T-helper 17 cell (primary cell): ENCODE measurements at regions not wholly inside any gene's neighbourhood (a gene's known extent, or its start where the extent isn't known, plus 50 kb on each side); places are given as distances from the start of the nearest gene placed in this dataset.
"Not testable (repeated sequence)": the region's sequence is repeated elsewhere in the genome, so short reads cannot be mapped to it uniquely, and the experiment has no call there.

Experiments
- ATAC-seq: fragments of 150-1000 bp; cut with Tn5 transposase; 2 replicates; pipeline ENCODE4 v1.10.0; 2021; ENCODE audit warnings: mild to moderate bottlenecking, moderate library complexity
- DNase-seq, 3 donors: peaks; one replicate each; pipeline versions ENCODE4 v3.0.0 to v3.0.0-alpha.2; 2020 to 2021
- H3K9me3 ChIP-seq: one replicate; pipeline ENCODE4 v1.7.0; 2013; ENCODE audit warnings: low read length, mild to moderate bottlenecking; ENCODE audit not compliant: control insufficient read depth, poor library complexity, severe bottlenecking
- H3K27ac Mint-ChIP-seq: one replicate; pipeline ENCODE4 v1.8.0; 2022; ENCODE audit warnings: mild to moderate bottlenecking, moderate library complexity, mixed read lengths
- H3K27me3 Mint-ChIP-seq: one replicate; pipeline ENCODE4 v1.8.0; 2022; ENCODE audit warnings: mixed read lengths
- H3K36me3 Mint-ChIP-seq: one replicate; pipeline ENCODE4 v1.8.0; 2022; ENCODE audit warnings: low read depth, mixed read lengths
- H3K4me1 Mint-ChIP-seq: one replicate; pipeline ENCODE4 v1.8.0; 2022; ENCODE audit warnings: mild to moderate bottlenecking, mixed read lengths
- H3K4me3 Mint-ChIP-seq: one replicate; pipeline ENCODE4 v1.8.0; 2022; ENCODE audit warnings: mild to moderate bottlenecking, moderate library complexity, mixed read lengths

DNA sequence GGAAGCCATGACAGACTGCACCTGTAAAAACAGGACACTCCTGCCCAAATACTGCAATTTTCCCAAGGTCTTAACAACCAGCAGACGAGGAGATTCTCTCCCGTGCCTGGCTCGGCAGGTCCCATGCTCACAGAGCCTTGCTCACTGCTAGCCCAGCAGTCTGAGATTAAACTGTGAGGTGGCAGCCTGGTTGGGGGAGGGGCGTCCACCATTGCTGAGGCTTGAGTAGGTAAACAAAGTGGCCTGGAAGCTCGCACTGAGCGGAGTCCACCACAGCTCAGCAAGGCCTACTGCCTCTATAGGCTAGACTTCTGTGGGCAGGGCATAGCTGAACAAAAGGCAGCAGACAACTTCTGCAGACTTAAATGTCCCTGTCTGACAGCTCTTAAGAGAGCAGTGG lies 80.3 kb downstream of the ANXA5 start:
- H3K36me3 Mint-ChIP-seq, H3K9me3 ChIP-seq, H3K4me3 Mint-ChIP-seq, ATAC-seq, H3K4me1 Mint-ChIP-seq, DNase-seq, H3K27ac Mint-ChIP-seq: not testable (repeated sequence)
- H3K27me3 Mint-ChIP-seq, result peaks cover 26% of the 10 kb centered on the region

DNA sequence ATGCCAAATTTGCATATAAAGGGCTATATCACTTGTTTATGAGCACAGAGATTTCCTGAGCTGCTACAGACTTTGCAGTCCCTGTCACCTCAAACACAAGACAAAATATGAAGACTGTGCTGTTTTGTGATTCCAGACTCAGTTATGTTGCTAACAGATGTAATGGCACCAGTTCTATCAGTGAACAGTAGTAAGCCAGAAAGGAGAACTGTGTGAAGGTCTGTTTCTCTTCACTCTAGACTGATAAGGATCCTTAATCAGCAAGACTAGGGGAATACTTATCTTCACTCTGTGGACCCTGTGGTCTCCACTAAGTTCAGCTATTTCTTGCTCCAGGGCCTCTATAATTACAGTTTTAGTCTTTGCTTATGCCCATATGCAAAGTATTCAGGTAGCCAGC lies 82.7 kb downstream of the ANXA5 start:
- ATAC-seq (no peak), DNase-seq (no peak)
- no peaks in the 10 kb centered on the region for H3K36me3 Mint-ChIP-seq
- H3K27me3 Mint-ChIP-seq, result peaks cover 49% of the 10 kb centered on the region
- no peak overlapping the region for H3K27ac Mint-ChIP-seq
- H3K4me1 Mint-ChIP-seq, result peaks cover 2% of the 10 kb centered on the region
- H3K4me3 Mint-ChIP-seq, result no peak overlapping the region
- H3K9me3 ChIP-seq, result no peaks in the 10 kb centered on the region

- no peak overlapping the region for H3K4me3 Mint-ChIP-seq
- ATAC-seq, result no peak
- no peaks in the 10 kb centered on the region for H3K36me3 Mint-ChIP-seq
- no peak for DNase-seq
- peaks cover 24% of the 10 kb centered on the region for H3K27me3 Mint-ChIP-seq
- H3K9me3 ChIP-seq, result no peaks in the 10 kb centered on the region
- H3K4me1 Mint-ChIP-seq, result no peaks in the 10 kb centered on the region
- H3K27ac Mint-ChIP-seq, result no peak overlapping the region
These were observed 97.7 kb downstream of the ANXA5 start for GRCh38 chr4:121599049-121599448.

DNA sequence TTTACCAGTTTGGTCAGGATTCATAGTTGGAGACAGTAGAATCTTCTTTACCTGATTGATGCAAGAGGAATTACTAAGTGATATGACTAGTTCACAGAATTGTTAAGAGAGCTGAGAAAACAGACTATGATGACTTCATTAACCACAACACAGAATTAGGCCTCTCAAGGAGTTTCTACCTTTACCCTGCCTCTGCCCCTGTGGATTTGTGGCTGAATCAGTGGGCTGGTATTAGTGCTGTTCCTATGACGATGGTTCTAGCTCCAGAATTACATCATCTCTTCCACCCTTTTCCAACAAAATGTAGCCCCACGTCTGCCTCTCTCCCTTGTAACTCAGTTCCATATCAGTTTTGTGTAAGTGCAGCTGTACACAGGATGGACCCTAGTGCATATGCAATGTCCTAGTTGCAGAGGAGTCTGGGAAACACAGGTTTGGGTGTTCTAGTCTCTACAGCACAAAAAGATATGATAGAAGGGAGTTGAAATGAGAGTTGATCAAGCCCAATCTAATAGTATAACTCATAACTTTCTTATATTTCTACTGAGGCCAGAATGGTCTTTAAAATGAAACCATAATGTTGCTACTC lies 99.3 kb downstream of the ANXA5 start:
- DNase-seq (no peak), ATAC-seq (no peak)
- H3K27ac Mint-ChIP-seq, result no peak overlapping the region
- H3K4me3 Mint-ChIP-seq, result no peak overlapping the region
- H3K4me1 Mint-ChIP-seq, result no peaks in the 10 kb centered on the region
- no peaks in the 10 kb centered on the region for H3K9me3 ChIP-seq
- peaks cover 19% of the 10 kb centered on the region for H3K27me3 Mint-ChIP-seq
- no peaks in the 10 kb centered on the region for H3K36me3 Mint-ChIP-seq

- ATAC-seq (no peak), DNase-seq (no peak)
- peaks cover 3% of the 10 kb centered on the region for H3K9me3 ChIP-seq
- Mint-ChIP-seq H3K36me3 (no peaks in the 10 kb centered on the region), H3K27me3 (peaks cover 32% of the 10 kb centered on the region), H3K4me3 (no peak overlapping the region), H3K4me1 (no peaks in the 10 kb centered on the region), H3K27ac (no peak overlapping the region)
These were observed 101.8 kb downstream of the ANXA5 start for GRCh38 chr4:121594796-121595526.

DNA sequence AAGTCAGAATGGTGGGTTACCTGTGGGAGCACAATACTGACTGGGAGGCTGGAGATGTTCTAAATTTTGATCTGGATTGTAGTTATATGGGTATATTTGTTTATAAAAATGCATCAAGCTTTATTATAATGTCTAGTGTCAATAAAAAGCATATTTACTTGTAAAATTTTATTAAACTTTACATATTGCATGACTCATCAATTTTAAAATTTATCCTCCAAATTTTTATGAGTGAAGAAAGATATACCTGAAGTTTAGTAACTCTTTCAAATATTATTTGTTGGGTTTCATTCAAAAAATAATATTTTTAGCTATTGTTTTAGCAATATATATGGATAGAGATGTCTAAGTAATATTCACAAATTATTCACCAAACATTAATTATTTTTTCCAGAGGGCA lies 103.0 kb downstream of the ANXA5 start:
- Mint-ChIP-seq H3K27ac (no peak overlapping the region), H3K27me3 (peaks cover 38% of the 10 kb centered on the region), H3K4me1 (no peaks in the 10 kb centered on the region), H3K36me3 (no peaks in the 10 kb centered on the region), H3K4me3 (no peak overlapping the region)
- ATAC-seq (no peak), DNase-seq (no peak)
- peaks cover 3% of the 10 kb centered on the region for H3K9me3 ChIP-seq

GRCh38 chr4:121592257-121592656 lies 104.5 kb downstream of the ANXA5 start:
- H3K27me3 Mint-ChIP-seq, result peaks cover 45% of the 10 kb centered on the region
- not testable (repeated sequence) for H3K4me1 Mint-ChIP-seq, H3K27ac Mint-ChIP-seq, DNase-seq, H3K9me3 ChIP-seq, H3K4me3 Mint-ChIP-seq, H3K36me3 Mint-ChIP-seq, ATAC-seq

DNA sequence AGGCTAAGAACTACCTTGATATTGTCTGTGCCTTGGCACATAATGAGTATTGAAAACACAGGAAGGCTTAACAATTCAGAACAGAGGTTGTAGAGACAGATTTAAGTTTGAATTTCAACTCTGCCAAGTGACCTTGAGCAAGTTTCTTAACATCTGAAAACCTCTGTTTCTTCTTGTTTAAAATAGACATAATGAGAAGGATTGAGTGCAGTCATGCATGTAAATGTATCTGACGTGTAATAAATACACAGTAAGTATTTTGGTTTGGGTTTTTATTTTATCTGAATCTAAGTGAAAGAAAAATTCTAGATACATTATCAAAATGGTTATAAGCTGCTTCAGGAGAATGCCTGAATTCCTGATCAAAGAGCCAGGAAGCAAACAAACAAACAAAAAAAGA lies 111.9 kb downstream of the ANXA5 start:
- ATAC-seq (no peak), DNase-seq (no peak)
- no peak overlapping the region for H3K27ac Mint-ChIP-seq
- H3K4me1 Mint-ChIP-seq, result no peaks in the 10 kb centered on the region
- H3K27me3 Mint-ChIP-seq, result peaks cover 81% of the 10 kb centered on the region
- H3K4me3 Mint-ChIP-seq, result no peak overlapping the region
- H3K36me3 Mint-ChIP-seq, result no peaks in the 10 kb centered on the region
- H3K9me3 ChIP-seq, result no peaks in the 10 kb centered on the region

- Mint-ChIP-seq H3K4me3 (no peak overlapping the region), H3K36me3 (no peaks in the 10 kb centered on the region), H3K27me3 (peaks cover 84% of the 10 kb centered on the region), H3K27ac (no peak overlapping the region), H3K4me1 (no peaks in the 10 kb centered on the region)
- H3K9me3 ChIP-seq, result no peaks in the 10 kb centered on the region
- ATAC-seq, result no peak
- no peak for DNase-seq
These were observed 113.4 kb downstream of the ANXA5 start for GRCh38 chr4:121583396-121583795.

DNA sequence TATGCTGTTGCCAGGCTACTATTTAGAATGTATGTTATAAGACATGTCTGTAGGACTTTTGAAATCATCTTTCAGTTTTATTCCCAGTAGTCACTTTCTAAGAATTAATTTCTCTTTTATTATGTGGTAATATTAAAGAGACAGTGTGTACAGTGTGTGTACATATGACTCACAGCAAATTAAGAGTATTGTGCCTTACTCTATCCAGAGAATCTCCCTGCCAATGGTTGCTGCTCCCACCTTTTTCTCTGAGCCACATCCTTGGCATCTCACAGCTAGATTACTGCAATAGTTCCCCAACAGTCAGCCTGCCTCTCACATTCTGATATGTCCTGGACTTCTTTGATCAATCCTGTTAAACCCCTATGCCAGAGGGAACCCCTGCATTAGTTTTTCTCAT lies 114.5 kb downstream of the ANXA5 start:
- H3K9me3 ChIP-seq, result no peaks in the 10 kb centered on the region
- Mint-ChIP-seq H3K4me1 (no peaks in the 10 kb centered on the region), H3K4me3 (no peak overlapping the region), H3K27me3 (peaks cover 76% of the 10 kb centered on the region), H3K27ac (no peak overlapping the region), H3K36me3 (no peaks in the 10 kb centered on the region)
- ATAC-seq, result no peak
- no peak for DNase-seq

DNA sequence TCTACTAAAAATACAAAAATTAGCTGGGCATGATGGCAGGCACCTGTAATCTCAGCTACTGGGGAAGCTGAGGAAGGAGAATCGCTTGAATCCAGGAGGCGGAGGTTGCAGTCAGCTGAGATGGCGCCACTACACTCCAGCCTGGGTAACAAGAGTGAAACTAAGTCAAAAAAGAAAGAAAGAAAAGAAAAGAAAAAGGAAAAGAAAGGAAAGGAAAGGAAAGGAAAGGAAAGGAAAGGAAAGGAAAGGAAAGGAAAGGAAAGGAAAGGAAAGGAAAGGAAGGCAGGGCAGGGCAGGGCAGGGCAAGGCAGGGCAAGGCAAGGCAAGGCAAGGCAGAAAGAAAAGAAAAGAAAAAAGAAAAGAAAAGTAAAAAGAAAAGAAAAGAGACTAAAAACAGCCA lies 121.4 kb downstream of the ANXA5 start:
- not testable (repeated sequence) for DNase-seq, ATAC-seq, H3K36me3 Mint-ChIP-seq, H3K9me3 ChIP-seq, H3K4me1 Mint-ChIP-seq, H3K4me3 Mint-ChIP-seq, H3K27ac Mint-ChIP-seq
- peaks cover 40% of the 10 kb centered on the region for H3K27me3 Mint-ChIP-seq

- H3K27me3 Mint-ChIP-seq, result peaks cover 36% of the 10 kb centered on the region
- no peak overlapping the region for H3K4me3 Mint-ChIP-seq
- no peaks in the 10 kb centered on the region for H3K36me3 Mint-ChIP-seq
- ATAC-seq, result no peak
- H3K27ac Mint-ChIP-seq, result no peak overlapping the region
- H3K9me3 ChIP-seq, result no peaks in the 10 kb centered on the region
- no peak for DNase-seq
- H3K4me1 Mint-ChIP-seq, result peaks cover 3% of the 10 kb centered on the region
These were observed 122.2 kb downstream of the ANXA5 start for GRCh38 chr4:121574618-121575017.

DNA sequence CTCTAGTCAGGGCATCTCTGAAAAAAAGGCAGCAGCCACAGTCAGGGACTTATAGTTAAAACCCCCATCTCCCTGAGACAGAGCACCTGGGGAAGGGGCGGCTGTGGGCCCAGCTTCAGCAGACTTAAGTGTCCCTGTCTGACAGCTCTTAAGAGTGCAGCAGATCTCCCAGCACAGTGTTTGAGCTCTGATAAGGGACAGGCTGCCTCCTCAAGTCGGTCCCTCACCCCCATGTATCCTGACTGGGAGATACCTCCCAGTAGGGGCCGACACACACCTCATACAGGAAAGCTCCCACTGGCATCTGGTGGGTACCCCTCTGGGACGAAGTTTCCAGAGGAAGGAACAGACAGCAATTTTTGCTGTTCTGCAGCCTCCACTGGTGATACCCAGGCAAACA lies 129.0 kb downstream of the ANXA5 start:
- Mint-ChIP-seq H3K27me3 (peaks cover 30% of the 10 kb centered on the region), H3K27ac (no peak overlapping the region), H3K36me3 (no peaks in the 10 kb centered on the region), H3K4me1 (no peaks in the 10 kb centered on the region), H3K4me3 (no peak overlapping the region)
- DNase-seq (no peak), ATAC-seq (no peak)
- no peaks in the 10 kb centered on the region for H3K9me3 ChIP-seq

DNA sequence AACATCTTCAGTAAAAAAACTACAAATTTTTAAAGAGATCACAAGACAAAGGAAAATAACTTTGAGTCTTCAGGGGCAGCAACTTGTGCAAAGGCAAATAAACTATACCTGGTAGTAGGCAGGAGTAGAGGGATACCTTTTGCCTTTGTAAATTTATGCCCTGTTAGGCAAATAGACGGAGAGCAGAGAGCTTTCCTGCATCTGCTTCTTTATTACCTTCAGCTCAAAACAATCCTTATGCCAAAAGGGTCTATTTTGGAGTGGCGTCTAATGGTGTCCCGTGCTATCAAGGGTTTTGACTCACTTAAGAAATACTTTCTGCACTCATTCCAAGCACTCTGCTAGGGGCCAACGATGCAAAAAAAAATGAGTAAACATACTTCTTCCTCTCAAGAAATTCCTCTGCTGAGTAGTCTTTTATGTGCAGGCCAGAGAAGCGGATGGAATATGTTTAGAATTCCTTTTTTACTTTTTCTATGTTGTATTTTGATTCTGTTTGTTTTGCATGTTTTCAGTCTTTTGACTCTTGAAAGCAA lies 131.9 kb downstream of the ANXA5 start:
- no peak overlapping the region for H3K4me3 Mint-ChIP-seq
- no peak overlapping the region for H3K27ac Mint-ChIP-seq
- peaks cover 39% of the 10 kb centered on the region for H3K27me3 Mint-ChIP-seq
- DNase-seq, result no peak
- no peak for ATAC-seq
- no peaks in the 10 kb centered on the region for H3K36me3 Mint-ChIP-seq
- no peaks in the 10 kb centered on the region for H3K9me3 ChIP-seq
- H3K4me1 Mint-ChIP-seq, result no peaks in the 10 kb centered on the region
